Progenitor cell of endocrine pancreas (in vitro differentiated cells): ENCODE measurements at regions not wholly inside any gene's neighbourhood (a gene's known extent, or its start where the extent isn't known, plus 50 kb on each side); places are given as distances from the start of the nearest gene placed in this dataset.

Experiments used
- DNase-seq: peaks from one replicate; pipeline ENCODE4 v3.0.0; 2021; ENCODE audit warnings: low spot score; ENCODE audit not compliant: unreplicated experiment
- H3K27ac Mint-ChIP-seq: 2 replicates; pipeline ENCODE4 v1.8.0; 2021; ENCODE audit warnings: mild to moderate bottlenecking, moderate library complexity, mixed read lengths
- H3K27me3 Mint-ChIP-seq: 2 replicates; pipeline ENCODE4 v1.8.0; 2021; ENCODE audit warnings: mixed read lengths
- H3K36me3 Mint-ChIP-seq: 2 replicates; pipeline ENCODE4 v1.8.0; 2022; ENCODE audit warnings: mixed read lengths; ENCODE audit not compliant: insufficient read depth
- H3K4me1 Mint-ChIP-seq: 2 replicates; pipeline ENCODE4 v1.8.0; 2021; ENCODE audit warnings: low read depth, mixed read lengths
- H3K4me3 Mint-ChIP-seq: 2 replicates; pipeline ENCODE4 v1.8.0; 2021; ENCODE audit warnings: low read depth, mild to moderate bottlenecking, moderate library complexity, mixed read lengths
- H3K9me3 Mint-ChIP-seq: 2 replicates; pipeline ENCODE4 v1.8.0; 2021; ENCODE audit warnings: low read depth, mixed read lengths
- TF ChIP-seq, protein P1 (sequence below): fragments of 200-600 bp; sonication (generic); IDR thresholded peaks from one replicate; pipeline ENCODE4 v1.5.0; 2021; ENCODE audit warnings: antibody characterized with exemption, mild to moderate bottlenecking; ENCODE audit not compliant: unreplicated experiment

DNA sequence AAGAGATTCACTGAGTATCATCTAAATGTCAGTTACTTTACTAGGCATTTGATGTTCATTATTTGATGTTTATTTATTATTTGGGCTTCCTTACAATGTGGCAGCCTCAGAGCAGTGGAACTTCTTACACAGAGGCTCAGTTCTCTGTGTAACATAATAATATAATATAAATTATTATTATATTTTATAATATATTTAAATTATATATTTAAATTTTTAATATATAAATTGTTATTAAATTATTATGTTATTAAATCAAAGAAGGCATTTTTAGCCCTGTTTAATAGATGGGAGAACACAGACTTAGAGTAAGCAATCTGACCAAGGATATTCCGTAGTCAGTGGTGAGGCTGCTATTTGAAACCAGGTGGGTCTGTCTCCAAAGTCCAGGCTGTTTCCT is 315.3 kb upstream of the SKOR2 start:
- TF ChIP-seq, protein P1, sequence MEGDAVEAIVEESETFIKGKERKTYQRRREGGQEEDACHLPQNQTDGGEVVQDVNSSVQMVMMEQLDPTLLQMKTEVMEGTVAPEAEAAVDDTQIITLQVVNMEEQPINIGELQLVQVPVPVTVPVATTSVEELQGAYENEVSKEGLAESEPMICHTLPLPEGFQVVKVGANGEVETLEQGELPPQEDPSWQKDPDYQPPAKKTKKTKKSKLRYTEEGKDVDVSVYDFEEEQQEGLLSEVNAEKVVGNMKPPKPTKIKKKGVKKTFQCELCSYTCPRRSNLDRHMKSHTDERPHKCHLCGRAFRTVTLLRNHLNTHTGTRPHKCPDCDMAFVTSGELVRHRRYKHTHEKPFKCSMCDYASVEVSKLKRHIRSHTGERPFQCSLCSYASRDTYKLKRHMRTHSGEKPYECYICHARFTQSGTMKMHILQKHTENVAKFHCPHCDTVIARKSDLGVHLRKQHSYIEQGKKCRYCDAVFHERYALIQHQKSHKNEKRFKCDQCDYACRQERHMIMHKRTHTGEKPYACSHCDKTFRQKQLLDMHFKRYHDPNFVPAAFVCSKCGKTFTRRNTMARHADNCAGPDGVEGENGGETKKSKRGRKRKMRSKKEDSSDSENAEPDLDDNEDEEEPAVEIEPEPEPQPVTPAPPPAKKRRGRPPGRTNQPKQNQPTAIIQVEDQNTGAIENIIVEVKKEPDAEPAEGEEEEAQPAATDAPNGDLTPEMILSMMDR: no peak
- Mint-ChIP-seq H3K36me3 (no peaks in the 10 kb centered on the region), H3K4me3 (no peak overlapping the region), H3K27me3 (peaks cover 43% of the 10 kb centered on the region), H3K9me3 (no peaks in the 10 kb centered on the region), H3K27ac (no peak overlapping the region), H3K4me1 (no peaks in the 10 kb centered on the region)
- DNase-seq: no peak

DNA sequence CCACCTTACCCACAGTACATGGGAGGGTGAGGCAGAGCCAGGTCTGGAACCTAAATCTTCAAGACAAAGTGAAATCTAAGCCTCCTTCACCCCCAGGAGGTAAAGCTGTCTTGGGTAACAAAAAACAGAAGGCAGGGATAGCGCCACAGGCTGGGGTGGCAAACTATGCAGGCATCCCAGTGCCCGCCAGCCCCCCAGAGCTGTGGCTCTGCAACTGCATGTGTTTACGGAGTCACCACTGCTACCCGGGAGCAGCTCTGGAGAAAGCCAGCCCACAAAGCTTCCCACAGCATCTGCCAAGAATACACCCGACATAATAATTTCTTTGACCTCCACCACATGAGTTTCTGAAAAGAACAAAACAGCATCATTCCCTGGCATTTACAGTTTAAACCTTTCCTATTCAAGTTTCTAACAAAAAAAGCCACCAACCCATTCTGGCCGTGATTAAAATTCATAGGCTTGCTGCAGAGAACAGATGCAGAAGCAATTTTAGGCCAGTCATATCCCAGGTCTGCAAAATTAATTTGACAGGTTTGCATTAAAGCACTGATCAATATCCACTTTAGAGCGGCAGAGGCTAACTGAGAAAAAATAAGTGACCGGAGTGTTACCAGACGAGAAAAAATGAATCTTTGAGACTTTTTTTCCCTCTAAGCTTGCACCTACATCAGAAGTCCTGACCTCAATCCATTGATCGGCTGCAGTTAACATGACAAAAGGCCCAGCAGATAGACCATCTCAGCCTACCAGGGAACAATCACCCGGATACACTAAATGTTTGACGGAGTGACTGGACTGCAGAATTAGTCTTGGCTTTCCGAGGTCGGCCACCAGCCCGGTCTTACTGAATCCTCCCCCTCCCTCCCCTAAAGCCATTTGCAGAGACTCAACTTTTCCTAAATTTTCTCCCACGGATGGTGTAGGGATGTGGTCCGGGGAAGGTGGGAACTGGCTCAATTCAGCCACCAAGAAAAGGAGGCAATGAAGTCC is 309.6 kb upstream of the SKOR2 start:
- Mint-ChIP-seq H3K4me3 (no peak overlapping the region), H3K27ac (no peak overlapping the region), H3K9me3 (no peaks in the 10 kb centered on the region), H3K27me3 (peaks cover 67% of the 10 kb centered on the region), H3K36me3 (no peaks in the 10 kb centered on the region), H3K4me1 (peaks cover 7% of the 10 kb centered on the region)
- no peak for DNase-seq
- TF ChIP-seq, protein P1: no peak

DNA sequence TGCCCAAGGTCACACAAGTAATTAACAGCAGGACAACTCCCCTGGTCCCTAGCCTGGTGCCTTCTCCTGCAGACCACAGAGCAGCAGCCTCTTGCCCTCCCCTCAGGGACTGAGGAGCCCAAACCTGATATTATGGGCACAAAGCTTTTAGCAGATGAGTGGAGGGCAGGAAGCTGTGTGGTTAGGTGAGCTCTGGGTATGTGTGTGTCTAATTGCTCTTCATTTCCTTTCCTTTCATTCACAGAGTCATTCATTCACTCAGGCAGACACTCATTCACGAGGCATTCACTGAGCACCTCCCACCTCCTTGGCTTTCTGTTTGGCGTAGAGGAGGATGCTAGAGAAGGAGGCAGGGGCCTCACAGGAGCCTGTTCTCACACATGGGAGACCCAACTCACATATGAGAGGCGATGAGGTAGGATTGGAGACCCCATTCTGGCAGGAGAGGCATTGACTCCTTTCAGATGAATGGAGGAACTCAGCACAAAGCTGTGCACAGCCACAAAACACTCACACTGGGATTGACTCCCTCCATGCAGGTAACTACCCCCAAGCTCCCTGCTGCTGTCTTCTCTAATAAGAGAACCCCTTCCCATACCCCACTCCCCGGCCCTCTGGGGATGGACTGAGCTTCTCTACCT is 306.8 kb upstream of the SKOR2 start:
- DNase-seq: no peak

DNA sequence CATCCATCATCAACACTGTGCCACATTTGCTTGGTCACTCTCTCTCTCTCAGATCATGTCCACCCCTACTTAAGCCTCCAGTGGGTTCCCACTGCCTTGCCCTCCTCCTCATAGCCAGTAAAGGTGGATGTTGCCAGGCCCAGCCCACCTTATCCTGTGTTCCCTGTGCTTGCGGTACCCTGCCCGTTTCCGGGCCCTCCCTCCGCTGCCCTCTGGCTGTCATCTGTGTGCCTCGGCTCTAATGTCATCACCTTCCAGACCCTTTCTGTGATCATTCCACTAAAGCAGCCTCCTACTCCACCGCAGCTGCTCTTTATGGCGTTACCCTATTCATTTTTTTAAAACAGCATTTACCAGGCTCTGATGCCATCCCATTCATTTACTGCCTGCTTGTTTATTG is 305.7 kb upstream of the SKOR2 start:
- H3K36me3 Mint-ChIP-seq: no peaks in the 10 kb centered on the region
- DNase-seq: no peak

More for the DNA sequence above, 306.8 kb upstream of the SKOR2 start:
- peaks cover 7% of the 10 kb centered on the region for H3K4me1 Mint-ChIP-seq
- TF ChIP-seq, protein P1: no peak
- H3K27ac Mint-ChIP-seq: no peak overlapping the region
- H3K4me3 Mint-ChIP-seq: no peak overlapping the region
- peaks cover 56% of the 10 kb centered on the region for H3K27me3 Mint-ChIP-seq
- H3K9me3 Mint-ChIP-seq: no peaks in the 10 kb centered on the region
- H3K36me3 Mint-ChIP-seq: no peaks in the 10 kb centered on the region

DNA sequence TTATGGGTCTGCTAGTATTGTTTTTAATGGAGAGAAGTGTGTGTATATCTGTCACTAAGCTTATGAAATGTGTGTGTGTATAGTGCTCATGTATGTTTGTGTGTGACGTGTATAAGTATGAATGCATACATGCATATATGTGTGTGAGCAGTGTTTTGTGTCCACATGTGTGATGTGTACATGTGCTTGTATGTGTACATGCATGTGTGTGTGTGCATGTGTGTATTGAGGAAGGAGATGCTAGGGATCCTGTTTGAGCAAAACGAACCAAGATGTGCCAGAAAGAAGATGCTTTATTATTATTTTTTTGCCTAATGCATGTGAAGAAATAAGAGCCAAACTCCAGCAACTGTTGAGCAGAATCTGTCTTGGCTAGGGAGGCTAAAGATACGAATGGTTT is 301.3 kb upstream of the SKOR2 start:
- Mint-ChIP-seq H3K27ac (no peak overlapping the region), H3K36me3 (no peaks in the 10 kb centered on the region), H3K27me3 (peaks cover 27% of the 10 kb centered on the region), H3K9me3 (no peaks in the 10 kb centered on the region), H3K4me1 (no peaks in the 10 kb centered on the region), H3K4me3 (no peak overlapping the region)
- TF ChIP-seq, protein P1: no peak
- no peak for DNase-seq

More for the DNA sequence above, 305.7 kb upstream of the SKOR2 start:
- TF ChIP-seq, protein P1: no peak
- no peak overlapping the region for H3K4me3 Mint-ChIP-seq
- peaks cover 60% of the 10 kb centered on the region for H3K27me3 Mint-ChIP-seq
- H3K27ac Mint-ChIP-seq: no peak overlapping the region
- no peaks in the 10 kb centered on the region for H3K9me3 Mint-ChIP-seq
- peaks cover 7% of the 10 kb centered on the region for H3K4me1 Mint-ChIP-seq
